Lower lobe of right lung (tissue), 2 donors: ENCODE measurements at regions not wholly inside any gene's neighbourhood (a gene's known extent, or its start where the extent isn't known, plus 50 kb on each side); places are given as distances from the start of the nearest gene placed in this dataset.

Experiments
- ATAC-seq, 2 donors: fragments of 200-7000 bp; cut with Tn5 transposase; one replicate each; pipeline ENCODE4 v1.9.1; 2020 to 2022; ENCODE audit warnings: mild to moderate bottlenecking in 2 of 2, moderate library complexity in 2 of 2
- DNase-seq: peaks from one replicate; pipeline ENCODE4 v3.0.0-alpha.2; 2020
- H3K27ac ChIP-seq: fragments of 200-600 bp; one replicate; pipeline ENCODE4 v1.8.0; 2022
- H3K27me3 ChIP-seq: fragments of 200-600 bp; one replicate; pipeline ENCODE4 v1.8.0; 2022; ENCODE audit warnings: low read depth
- H3K36me3 ChIP-seq: fragments of 200-600 bp; one replicate; pipeline ENCODE4 v1.8.0; 2022; ENCODE audit warnings: mild to moderate bottlenecking
- H3K4me1 ChIP-seq: fragments of 200-600 bp; one replicate; pipeline ENCODE4 v1.8.0; 2022
- H3K4me3 ChIP-seq: fragments of 200-600 bp; one replicate; pipeline ENCODE4 v1.8.0; 2022; ENCODE audit warnings: mild to moderate bottlenecking
- H3K9me3 ChIP-seq: fragments of 200-600 bp; one replicate; pipeline ENCODE4 v1.8.0; 2022
- intact Hi-C: fragments of 100-400 bp; cut with DNase I; formaldehyde crosslinking; loops from one replicate; pipeline ENCODE4 v1.11.0; 2022
- TF ChIP-seq, protein P1 (sequence below): fragments of 200-600 bp; IDR thresholded peaks from one replicate; pipeline ENCODE4 v1.8.0; 2022; ENCODE audit warnings: antibody characterized with exemption, mild to moderate bottlenecking
- donor health status: DM: no; HTN: yes; CAD: no; lungs with severe emphysema.

DNA sequence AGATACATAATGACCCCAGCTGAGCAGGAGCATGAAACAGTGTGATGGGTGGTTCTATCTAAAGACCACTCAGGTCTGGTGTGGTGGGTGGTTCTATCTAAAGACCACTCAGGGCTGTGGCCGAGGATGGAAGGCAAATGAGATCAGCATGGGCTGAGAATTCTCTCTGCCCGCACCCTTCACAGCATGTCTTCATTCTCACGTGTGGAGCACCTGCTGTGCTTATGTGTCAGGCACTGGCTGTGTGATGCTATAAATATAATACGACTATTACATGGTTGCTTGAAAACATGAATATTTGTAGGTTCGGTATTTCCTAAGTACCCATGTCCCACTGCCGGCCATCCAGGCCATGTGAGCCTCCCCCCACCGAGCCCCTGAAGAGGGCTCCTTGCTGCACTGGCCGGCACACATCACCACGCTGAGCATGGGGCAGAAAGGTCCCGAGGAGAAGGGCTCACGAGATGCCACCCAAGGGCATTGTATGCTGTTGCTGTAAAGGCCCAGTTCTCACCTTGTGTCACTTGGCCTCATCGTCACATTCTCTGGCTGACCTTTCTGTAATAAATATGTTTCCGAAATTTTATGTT, 810.2 kb downstream of the UQCRFS1 start:
- intact Hi-C loops: no loop called here
- no peak overlapping the region for H3K4me3 ChIP-seq
- ATAC-seq (no peak), DNase-seq (no peak)
- H3K9me3 ChIP-seq: no peaks in the 10 kb centered on the region
- H3K36me3 ChIP-seq: no peaks in the 10 kb centered on the region
- H3K27me3 ChIP-seq: peaks cover 25% of the 10 kb centered on the region
- no peaks in the 10 kb centered on the region for H3K4me1 ChIP-seq
- H3K27ac ChIP-seq: no peak overlapping the region
- TF ChIP-seq, protein P1, sequence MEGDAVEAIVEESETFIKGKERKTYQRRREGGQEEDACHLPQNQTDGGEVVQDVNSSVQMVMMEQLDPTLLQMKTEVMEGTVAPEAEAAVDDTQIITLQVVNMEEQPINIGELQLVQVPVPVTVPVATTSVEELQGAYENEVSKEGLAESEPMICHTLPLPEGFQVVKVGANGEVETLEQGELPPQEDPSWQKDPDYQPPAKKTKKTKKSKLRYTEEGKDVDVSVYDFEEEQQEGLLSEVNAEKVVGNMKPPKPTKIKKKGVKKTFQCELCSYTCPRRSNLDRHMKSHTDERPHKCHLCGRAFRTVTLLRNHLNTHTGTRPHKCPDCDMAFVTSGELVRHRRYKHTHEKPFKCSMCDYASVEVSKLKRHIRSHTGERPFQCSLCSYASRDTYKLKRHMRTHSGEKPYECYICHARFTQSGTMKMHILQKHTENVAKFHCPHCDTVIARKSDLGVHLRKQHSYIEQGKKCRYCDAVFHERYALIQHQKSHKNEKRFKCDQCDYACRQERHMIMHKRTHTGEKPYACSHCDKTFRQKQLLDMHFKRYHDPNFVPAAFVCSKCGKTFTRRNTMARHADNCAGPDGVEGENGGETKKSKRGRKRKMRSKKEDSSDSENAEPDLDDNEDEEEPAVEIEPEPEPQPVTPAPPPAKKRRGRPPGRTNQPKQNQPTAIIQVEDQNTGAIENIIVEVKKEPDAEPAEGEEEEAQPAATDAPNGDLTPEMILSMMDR: no peak

DNA sequence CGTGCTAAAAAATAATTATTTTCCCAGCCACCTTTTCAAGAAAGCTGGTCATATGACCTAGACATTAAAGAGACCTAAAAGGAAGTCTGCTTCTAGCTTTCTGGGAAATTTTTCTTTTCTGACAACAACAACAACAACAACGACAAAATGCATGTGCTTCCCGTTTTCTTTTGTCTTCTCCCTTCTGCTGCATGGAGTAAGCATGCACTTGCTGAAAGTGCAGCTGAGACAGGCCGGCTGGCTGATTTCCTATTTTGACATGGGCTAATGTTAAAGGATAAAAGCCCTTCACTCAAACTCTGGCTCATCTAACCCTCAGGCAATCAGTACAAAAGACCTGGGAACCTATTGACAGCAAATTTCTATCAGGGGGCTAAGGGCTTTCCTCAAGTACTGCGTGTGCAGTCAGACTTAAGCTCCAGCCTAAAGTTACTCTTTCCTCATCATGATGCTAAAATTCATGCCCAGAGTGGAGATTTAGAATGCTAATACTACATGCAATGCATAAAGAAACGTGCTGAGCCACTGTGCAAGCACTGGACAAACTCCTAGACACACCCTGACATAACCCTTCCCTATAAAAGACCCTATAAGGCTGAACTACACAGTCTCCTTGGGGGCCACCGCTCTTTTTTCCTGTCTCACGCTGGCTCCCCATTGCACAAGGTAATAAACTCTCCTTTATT, 811.1 kb downstream of the UQCRFS1 start:
- ATAC-seq (no peak), DNase-seq (no peak)
- Histone ChIP-seq H3K4me3 (no peak overlapping the region), H3K9me3 (no peaks in the 10 kb centered on the region), H3K27ac (no peak overlapping the region), H3K27me3 (peaks cover 25% of the 10 kb centered on the region), H3K4me1 (no peaks in the 10 kb centered on the region), H3K36me3 (no peaks in the 10 kb centered on the region)
- TF ChIP-seq, protein P1: no peak
- intact Hi-C loops: no loop called here

DNA sequence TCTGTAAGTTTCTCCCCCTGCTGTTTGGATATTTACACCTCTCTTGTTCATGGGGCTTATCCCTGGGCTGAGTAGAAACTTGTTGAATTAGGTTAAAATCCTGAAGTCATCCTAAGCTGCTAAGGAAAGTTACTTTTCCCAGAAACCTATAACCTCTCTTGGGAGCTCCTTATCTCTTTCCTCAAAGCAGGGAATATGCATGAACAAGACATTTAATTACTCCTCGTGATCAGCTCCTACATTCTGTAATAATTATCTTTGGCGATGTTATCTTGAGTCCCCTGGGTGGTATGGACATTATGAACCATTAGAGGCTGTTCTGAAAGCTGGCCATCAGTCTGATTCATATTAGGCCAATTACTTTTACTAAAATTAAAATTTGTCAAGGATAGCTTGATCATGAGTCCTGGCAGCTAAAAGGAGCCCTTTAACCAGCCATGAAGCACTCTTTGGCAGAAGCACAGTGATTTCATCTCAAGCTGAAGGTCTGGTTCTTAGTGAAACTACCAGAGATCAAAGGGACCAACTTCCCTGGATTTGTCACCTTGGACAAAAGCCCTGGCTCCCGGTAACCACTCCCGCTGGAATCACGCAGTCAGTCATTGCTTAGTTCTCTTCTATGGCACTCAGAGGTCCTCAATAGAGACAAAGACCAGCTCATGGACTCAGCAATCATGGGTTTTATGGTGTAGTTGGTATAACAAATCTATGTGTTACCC, 811.8 kb downstream of the UQCRFS1 start:
- TF ChIP-seq, protein P1: no peak
- Histone ChIP-seq H3K9me3 (no peaks in the 10 kb centered on the region), H3K4me3 (no peak overlapping the region), H3K27me3 (peaks cover 25% of the 10 kb centered on the region), H3K27ac (no peak overlapping the region), H3K36me3 (no peaks in the 10 kb centered on the region), H3K4me1 (no peaks in the 10 kb centered on the region)
- DNase-seq: no peak
- no peak for ATAC-seq
- intact Hi-C loops: no loop called here

DNA sequence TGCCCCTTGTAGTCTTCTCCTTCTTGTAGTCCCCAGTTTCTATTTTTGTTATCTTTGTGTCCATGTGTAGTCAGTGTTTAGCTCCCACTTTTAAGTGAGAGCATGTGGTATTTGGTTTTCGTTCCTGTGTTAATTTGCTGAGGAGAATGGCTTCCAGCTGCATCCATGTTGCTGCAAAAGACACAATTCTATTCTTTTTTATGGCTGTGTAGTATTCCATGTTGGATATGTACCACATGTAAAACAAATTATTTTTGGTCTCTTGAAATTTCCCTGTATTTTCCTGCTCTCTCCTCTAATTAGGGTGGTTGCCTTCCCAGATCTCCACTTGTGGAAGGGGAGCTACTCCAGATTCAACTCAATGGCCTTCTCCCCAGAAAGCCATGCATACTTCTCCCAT, 813.8 kb downstream of the UQCRFS1 start:
- Histone ChIP-seq H3K36me3 (no peaks in the 10 kb centered on the region), H3K27ac (no peak overlapping the region), H3K27me3 (peaks cover 17% of the 10 kb centered on the region), H3K9me3 (no peaks in the 10 kb centered on the region), H3K4me1 (no peaks in the 10 kb centered on the region), H3K4me3 (no peak overlapping the region)
- intact Hi-C loops: no loop called here
- DNase-seq (no peak), ATAC-seq (no peak)
- TF ChIP-seq, protein P1: no peak

DNA sequence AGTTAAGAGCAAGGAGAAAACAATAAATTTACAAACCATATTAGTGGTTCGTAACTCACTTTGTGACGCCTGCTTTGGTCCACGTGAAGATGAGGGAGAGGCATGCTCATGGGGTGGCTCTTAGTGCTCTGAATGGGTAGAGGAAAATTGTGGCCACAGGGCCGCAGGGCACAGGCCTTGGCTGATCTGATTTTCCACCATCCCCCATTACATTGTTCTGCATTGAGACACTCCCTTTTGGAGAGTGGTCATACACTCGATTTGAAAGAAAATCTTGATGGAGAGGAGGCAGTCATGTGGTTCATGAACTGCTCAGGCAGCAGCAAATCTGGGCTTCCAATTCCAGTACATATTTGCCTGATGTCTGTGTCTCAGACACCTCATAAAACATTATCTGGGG, 815.2 kb downstream of the UQCRFS1 start:
- Histone ChIP-seq H3K4me3 (no peak overlapping the region), H3K9me3 (no peaks in the 10 kb centered on the region), H3K27ac (no peak overlapping the region), H3K27me3 (peaks cover 10% of the 10 kb centered on the region), H3K36me3 (no peaks in the 10 kb centered on the region), H3K4me1 (no peaks in the 10 kb centered on the region)
- DNase-seq (no peak), ATAC-seq (no peak)
- TF ChIP-seq, protein P1: no peak
- intact Hi-C loops: no loop called here
